K562 (cell line): ENCODE measurements at regions not wholly inside any gene's neighbourhood (a gene's known extent, or its start where the extent isn't known, plus 50 kb on each side); places are given as distances from the start of the nearest gene placed in this dataset.

Experiments
- ATAC-seq: fragments of 200-7000 bp; cut with Tn5 transposase; 3 replicates; pipeline ENCODE4 v1.9.1; 2020; ENCODE audit warnings: moderate library complexity
- BruUV-seq: library from RNA; stranded (reverse); fragments of 400-500 nt; replicated peaks from 2 replicates; lab custom pipeline; 2021; lab: Mats Ljungman, UMichigan
- CTCF ChIA-PET: fragments of 300-600 bp; formaldehyde crosslinking; extraction: SDS; loops from one replicate; lab custom pipeline; 2021; ENCODE audit warnings: low intra/inter-chr PET ratio; lab: Yijun Ruan, JAX
- POLR2A ChIA-PET: fragments of 300-600, 350-650 bp; sonication (Branson Sonifier 250); formaldehyde crosslinking; extraction: SDS; loops from one replicate; lab custom pipeline; 2021; ENCODE audit warnings: antibody characterized with exemption, inconsistent platforms; lab: Yijun Ruan, JAX
- DNase-seq, 4 experiments: peaks; one replicate each; pipeline versions ENCODE4 v3.0.0 to v3.0.0-alpha.2; 2011 to 2018; ENCODE audit warnings: low spot score in 3 of 4, mixed read lengths in 3 of 4; ENCODE audit errors: extremely low read depth in 1 of 4
- FAIRE-seq: peaks from 2 replicates; lab custom pipeline; 2011; peaks lifted over from hg19 to GRCh38; lab: Jason Lieb, UNC
- H2AFZ ChIP-seq: 2 replicates; pipeline ENCODE4 v1.6.0; 2011; ENCODE audit warnings: low read depth, low read length, control low read depth, inconsistent platforms
- H3K27ac ChIP-seq: fragments of 200-600 bp; 3 replicates; pipeline ENCODE4 v1.8.0; 2011; ENCODE audit warnings: low read depth, mild to moderate bottlenecking, control low read depth, inconsistent platforms, low read length, moderate library complexity, mixed read lengths; ENCODE audit errors: extremely low read depth
- H3K27me3 ChIP-seq, 2 experiments: fragments of 300-600 bp in 1 of 2; 2 replicates in 1 of 2; 3 replicates in 1 of 2; pipeline versions ENCODE4 v1.6.0 to v1.8.0; 2011; ENCODE audit warnings: inconsistent platforms in 2 of 2, low read length in 2 of 2, mild to moderate bottlenecking in 1 of 2, mixed read lengths in 1 of 2, moderate library complexity in 1 of 2; ENCODE audit not compliant: control insufficient read depth in 2 of 2, insufficient read depth in 2 of 2
- H3K36me3 ChIP-seq: fragments of 300-600 bp; 3 replicates; pipeline ENCODE4 v1.8.0; 2011; ENCODE audit warnings: mild to moderate bottlenecking, low read length, inconsistent platforms; ENCODE audit not compliant: control insufficient read depth, insufficient read depth
- H3K4me1 ChIP-seq, 2 experiments: fragments of 200-600 bp in 1 of 2; replicated peaks in 1 of 2; 2 replicates in 1 of 2; 3 replicates in 1 of 2; pipeline versions ENCODE4 v1.5.1 to v1.8.0; 2011; ENCODE audit warnings: inconsistent platforms in 2 of 2, low read length in 2 of 2, mild to moderate bottlenecking in 1 of 2, mixed read lengths in 1 of 2, moderate library complexity in 1 of 2; ENCODE audit not compliant: control insufficient read depth in 2 of 2, insufficient read depth in 2 of 2
- H3K4me2 ChIP-seq: 2 replicates; pipeline ENCODE4 v1.6.1; 2011; ENCODE audit warnings: low read length, control low read depth, inconsistent platforms, mixed read lengths; ENCODE audit not compliant: insufficient read depth
- H3K4me3 ChIP-seq: fragments of 200-600 bp; sonication (generic), shearing (Covaris generic); 2 replicates; pipeline ENCODE4 v1.5.1; 2016; ENCODE audit warnings: control low read depth, inconsistent platforms
- H3K79me2 ChIP-seq: fragments of 200-600 bp; 3 replicates; pipeline ENCODE4 v1.8.0; 2011; ENCODE audit warnings: low read length, inconsistent platforms; ENCODE audit not compliant: control insufficient read depth, insufficient read depth
- H3K9ac ChIP-seq, 2 experiments: 2 replicates each; pipeline versions ENCODE4 v1.6.0 to v1.6.1; 2011; ENCODE audit warnings: low read depth in 2 of 2, low read length in 2 of 2, control low read depth in 1 of 2, inconsistent platforms in 1 of 2, mild to moderate bottlenecking in 1 of 2, mixed read lengths in 1 of 2; ENCODE audit not compliant: insufficient read depth in 1 of 2
- H3K9me1 ChIP-seq: one replicate; pipeline ENCODE4 v1.6.0; 2011; ENCODE audit warnings: inconsistent platforms, mild to moderate bottlenecking, low read length, moderate library complexity; ENCODE audit not compliant: control insufficient read depth, insufficient read depth
- H3K9me3 ChIP-seq: replicated peaks from 2 replicates; pipeline ENCODE4 v1.5.1; 2011; ENCODE audit warnings: low read depth, low read length, inconsistent platforms; ENCODE audit not compliant: control insufficient read depth, insufficient read depth
- H4K20me1 ChIP-seq: replicated peaks from 2 replicates; pipeline ENCODE4 v1.6.1; 2011; ENCODE audit warnings: low read length, inconsistent platforms, mixed read lengths; ENCODE audit not compliant: control insufficient read depth, insufficient read depth
- CXXC5 ChIP-seq: fragments of 250-450 bp; sonication (Bioruptor Pico); IDR thresholded peaks from 2 replicates; pipeline ENCODE4 v1.8.0; 2022; ENCODE audit warnings: inconsistent platforms, mild to moderate bottlenecking, moderate library complexity
- ETV6 ChIP-seq, 3 experiments: fragments of 150-350 bp in 1 of 3; sonication (generic) in 1 of 3; formaldehyde crosslinking in 1 of 3; IDR thresholded peaks; 2 replicates each; pipeline versions ENCODE4 v1.6.1 to v1.8.0; 2014 to 2022; ENCODE audit warnings: borderline replicate concordance in 2 of 3, low read depth in 2 of 3, antibody characterized with exemption in 1 of 3, low read length in 1 of 3, mild to moderate bottlenecking in 1 of 3, missing genetic modification reagents in 1 of 3
- FOXJ2 ChIP-seq: fragments of 200-800 bp; sonication (Bioruptor generic); IDR thresholded peaks from 2 replicates; pipeline ENCODE4 v1.6.1; 2016; ENCODE audit warnings: missing genetic modification characterization, missing compliant biosample characterization
- HEY1 ChIP-seq: fragments of 250-450 bp; sonication (Bioruptor Pico); IDR thresholded peaks from 2 replicates; pipeline ENCODE4 v1.5.0; 2020; ENCODE audit warnings: mild to moderate bottlenecking, moderate library complexity, borderline replicate concordance
- POLR2B ChIP-seq: fragments of 450-650 bp; IDR thresholded peaks from 2 replicates; pipeline ENCODE4 v1.6.1; 2018; ENCODE audit warnings: low read depth; ENCODE audit not compliant: partially characterized antibody
- POLR2H ChIP-seq: IDR thresholded peaks from 2 replicates; pipeline ENCODE4 v1.6.1; 2016; ENCODE audit warnings: missing genetic modification characterization, low read depth, mild to moderate bottlenecking, control low read depth, missing compliant biosample characterization, moderate library complexity
- SMARCB1 ChIP-seq: IDR thresholded peaks from 2 replicates; pipeline ENCODE4 v1.6.1; 2011; ENCODE audit warnings: improper control_type of control experiment, low read depth; ENCODE audit not compliant: insufficient read length
- SRSF7 ChIP-seq: fragments of 200-400 bp; formaldehyde crosslinking; optimal IDR thresholded peaks from 2 replicates; pipeline ENCODE3; 2017; ENCODE audit warnings: mild to moderate bottlenecking, low read depth, low read length
- TFAM ChIP-seq: fragments of 250-450 bp; sonication (Bioruptor Pico); conservative IDR thresholded peaks from 2 replicates; pipeline ENCODE4 v1.5.0; 2021; ENCODE audit warnings: mild to moderate bottlenecking, moderate library complexity
- ZBTB17 ChIP-seq: fragments of 450-650 bp; formaldehyde crosslinking; IDR thresholded peaks from 2 replicates; pipeline ENCODE4 v1.4.0; 2020; ENCODE audit warnings: mild to moderate bottlenecking
- ZFP30 ChIP-seq: fragments of 250-450 bp; sonication (Bioruptor Pico); IDR thresholded peaks from 2 replicates; pipeline ENCODE4 v1.8.0; 2022; ENCODE audit warnings: moderate library complexity, mild to moderate bottlenecking, inconsistent platforms, borderline replicate concordance
- WGBS: fragments of 100-300 bp; shearing (Covaris generic); methylation state at CpG from one replicate; pipeline ENCODE4 v1.1.6; 2016; ENCODE audit warnings: low coverage, mixed read lengths; ENCODE audit not compliant: insufficient coverage; ENCODE audit errors: missing lambda C conversion rate; 5-methylcytosine and 5-hydroxymethylcytosine counted together
- in situ Hi-C: fragments of 300-500 bp; cut with MboI; formaldehyde crosslinking; loops from 4 replicates; pipeline ENCODE4 v1.15.0; 2018; ENCODE audit warnings: inconsistent platforms, mixed read lengths
- intact Hi-C: fragments of 100-400 bp; cut with micrococcal nuclease; formaldehyde crosslinking; loops from 2 replicates; pipeline ENCODE4 v1.14.2; 2022
- TF ChIP-seq, protein P1 (sequence below): fragments of 250-450 bp; sonication (Bioruptor Pico); IDR thresholded peaks from 2 replicates; pipeline ENCODE4 v1.8.0; 2022; ENCODE audit warnings: inconsistent platforms, mild to moderate bottlenecking, moderate library complexity, borderline replicate concordance

GRCh38 chr3:104987859-104988258 is 378.9 kb upstream of the ALCAM start:
- BruUV-seq: no TSS peak

More at GRCh38 chr3:104987859-104988258, 378.9 kb upstream of the ALCAM start:
- no peaks in the 10 kb centered on the region for H4K20me1 ChIP-seq
- no peaks in the 10 kb centered on the region for H3K4me1 ChIP-seq
- in situ Hi-C loops: no loop called here
- no peak overlapping the region for H2AFZ ChIP-seq
- ATAC-seq: no peak
- no peaks in the 10 kb centered on the region for H3K36me3 ChIP-seq
- no peak overlapping the region for H3K27ac ChIP-seq
- intact Hi-C loops: no loop called here
- H3K79me2 ChIP-seq: no peaks in the 10 kb centered on the region
- no peaks in the 10 kb centered on the region for H3K27me3 ChIP-seq
- no peaks in the 10 kb centered on the region for H3K9me3 ChIP-seq
- CTCF ChIA-PET: no interaction called here
- no peak for DNase-seq
- H3K9me1 ChIP-seq: no peaks in the 10 kb centered on the region
- no peak for FAIRE-seq
- no peak overlapping the region for H3K4me3 ChIP-seq
- TF ChIP-seq HEY1 (CRISPR knock-in tag) (no peak), POLR2H (tag) (no peak), SMARCB1 (no peak), POLR2B (no peak), CXXC5 (CRISPR knock-in tag) (no peak), TFAM (CRISPR knock-in tag) (no peak), ZFP30 (CRISPR knock-in tag) (no peak), FOXJ2 (tag) (no peak), ZBTB17 (CRISPR knock-in tag) (no peak), ETV6 (IDR thresholded peaks at IDR 0.05; ENCODE audit: borderline replicate concordance in 1 of 2, low read depth in 2 of 2, low read length in 1 of 2) (no peak), ETV6 (CRISPR knock-in tag; IDR thresholded peaks at IDR 0.05; ENCODE audit: borderline replicate concordance) (no peak), SRSF7 (no peak)
- TF ChIP-seq, protein P1, sequence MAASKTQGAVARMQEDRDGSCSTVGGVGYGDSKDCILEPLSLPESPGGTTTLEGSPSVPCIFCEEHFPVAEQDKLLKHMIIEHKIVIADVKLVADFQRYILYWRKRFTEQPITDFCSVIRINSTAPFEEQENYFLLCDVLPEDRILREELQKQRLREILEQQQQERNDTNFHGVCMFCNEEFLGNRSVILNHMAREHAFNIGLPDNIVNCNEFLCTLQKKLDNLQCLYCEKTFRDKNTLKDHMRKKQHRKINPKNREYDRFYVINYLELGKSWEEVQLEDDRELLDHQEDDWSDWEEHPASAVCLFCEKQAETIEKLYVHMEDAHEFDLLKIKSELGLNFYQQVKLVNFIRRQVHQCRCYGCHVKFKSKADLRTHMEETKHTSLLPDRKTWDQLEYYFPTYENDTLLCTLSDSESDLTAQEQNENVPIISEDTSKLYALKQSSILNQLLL (CRISPR knock-in tag): no peak
- TF ChIP-seq, all 486 proteins: peak for 0
- Histone ChIP-seq H3K9ac (no peak overlapping the region), H3K4me2 (no peak overlapping the region)
- 0% methylated on average over 2 of the region's 2 CpGs for WGBS
- POLR2A ChIA-PET: no interaction called here
